H1 (cell line): ENCODE measurements at regions not wholly inside any gene's neighbourhood (a gene's known extent, or its start where the extent isn't known, plus 50 kb on each side); places are given as distances from the start of the nearest gene placed in this dataset.

Experiments
- CBX8 ChIP-seq: fragments of 300-800, 300-1000 bp; sonication (generic); IDR thresholded peaks from 2 replicates; pipeline ENCODE4 v1.7.1; 2016; ENCODE audit warnings: low read depth, low read length, borderline replicate concordance
- CEBPB ChIP-seq: IDR thresholded peaks from 2 replicates; pipeline ENCODE4 v1.6.1; 2012; ENCODE audit warnings: low read depth, low read length
- CREB1 ChIP-seq: IDR thresholded peaks from 2 replicates; pipeline ENCODE4 v1.6.1; 2012; ENCODE audit warnings: inconsistent platforms
- CTBP2 ChIP-seq: IDR thresholded peaks from 2 replicates; pipeline ENCODE4 v1.7.0; 2011; ENCODE audit warnings: borderline replicate concordance, mild to moderate bottlenecking, moderate library complexity, mixed read lengths, low read length; ENCODE audit not compliant: insufficient read depth, insufficient read length
- HDAC6 ChIP-seq: IDR thresholded peaks from one replicate; pipeline ENCODE4 v1.7.1; 2012; ENCODE audit warnings: low read depth, mild to moderate bottlenecking, inconsistent platforms, low read length, moderate library complexity
- JUN ChIP-seq: IDR thresholded peaks from 2 replicates; pipeline ENCODE4 v1.6.1; 2011; ENCODE audit warnings: low read depth, mild to moderate bottlenecking, improper control_type of control experiment, low read length
- SUZ12 ChIP-seq: fragments of 200-600 bp; sonication (generic); IDR thresholded peaks from 2 replicates; pipeline ENCODE4 v1.6.1; 2012; ENCODE audit warnings: mild to moderate bottlenecking, inconsistent platforms, low read length, moderate library complexity, mixed read lengths
- YY1 ChIP-seq: IDR thresholded peaks from 2 replicates; pipeline ENCODE4 v1.6.1; 2011; ENCODE audit warnings: low read depth, mild to moderate bottlenecking, low read length

DNA sequence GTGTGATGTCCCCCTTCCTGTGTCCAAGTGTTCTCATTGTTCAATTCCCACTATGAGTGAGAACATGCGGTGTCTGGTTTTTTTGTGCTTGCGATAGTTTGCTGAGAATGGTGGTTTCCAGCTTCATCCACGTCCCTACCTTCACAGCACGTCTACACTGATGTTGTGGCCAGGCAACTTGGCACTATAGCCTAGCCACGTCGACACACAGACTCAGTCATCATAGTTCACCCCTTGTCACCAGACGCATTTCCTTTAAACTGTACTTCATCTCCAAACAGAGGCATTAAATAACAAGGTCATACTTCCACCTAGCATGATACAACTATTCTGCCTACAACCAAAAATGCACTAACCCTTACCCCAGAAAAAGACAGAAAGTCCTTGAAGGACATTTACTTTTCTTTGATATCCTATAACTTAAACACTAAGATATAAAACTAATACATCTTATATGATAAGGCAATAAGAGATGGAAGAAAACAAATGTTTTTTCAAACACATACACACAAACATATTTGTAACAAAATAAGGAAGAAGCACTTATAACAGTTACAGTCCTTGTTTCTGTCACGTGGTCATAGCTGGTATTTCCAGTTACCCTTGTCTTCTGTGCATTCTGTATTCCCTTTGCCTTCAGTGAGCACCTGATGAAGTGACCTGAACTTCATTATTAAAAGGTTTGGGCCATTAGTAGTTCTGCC, 121.4 kb downstream of the KLF13 start (continued):
- no peak for TF ChIP-seq CREB1
- TF ChIP-seq YY1: no peak
- no peak for TF ChIP-seq CEBPB
- TF ChIP-seq SUZ12: no peak
- TF ChIP-seq CBX8: no peak
- TF ChIP-seq HDAC6: no peak
- no peak for TF ChIP-seq JUN
- TF ChIP-seq CTBP2: no peak
